ENCODE measurements at regions not wholly inside any gene's neighbourhood (a gene's known extent, or its start where the extent isn't known, plus 50 kb on each side); places are given as distances from the start of the nearest gene placed in this dataset.

- H3K36me3 Mint-ChIP-seq (ENCODE audit: insufficient read depth, unreplicated experiment) = no peaks in the 10 kb centered on the region
- H3K27me3 Mint-ChIP-seq (ENCODE audit: insufficient read depth, unreplicated experiment) = no peaks in the 10 kb centered on the region
- H3K27ac Mint-ChIP-seq (ENCODE audit: low read depth, unreplicated experiment) = no peak overlapping the region
- H3K4me1 Mint-ChIP-seq (ENCODE audit: insufficient read depth, unreplicated experiment) = no peaks in the 10 kb centered on the region
- ChIA-PET CTCF (no interaction called here), POLR2A (interaction anchor here (0.9 kb wide), 1 partner anchor 341 kb away, joined by 3 read pairs; no protein-coding TSS in a partner anchor)
- TF ChIP-seq CTCF (IDR thresholded peaks at IDR 0.05; ENCODE audit: unreplicated experiment) = no peak
- no peak overlapping the region for H3K4me3 Mint-ChIP-seq (ENCODE audit: unreplicated experiment)
- no peaks in the 10 kb centered on the region for H3K9me3 Mint-ChIP-seq (ENCODE audit: unreplicated experiment)
- no TSS peak for BruUV-seq (replicated peaks)
- DNase-seq (ENCODE audit: unreplicated experiment) = no peak
- intact Hi-C loops (cut with micrococcal nuclease) = no loop called here
Measured at GRCh38 chr1:168977618-168978017, 128.9 kb upstream of the ATP1B1 start.

DNA sequence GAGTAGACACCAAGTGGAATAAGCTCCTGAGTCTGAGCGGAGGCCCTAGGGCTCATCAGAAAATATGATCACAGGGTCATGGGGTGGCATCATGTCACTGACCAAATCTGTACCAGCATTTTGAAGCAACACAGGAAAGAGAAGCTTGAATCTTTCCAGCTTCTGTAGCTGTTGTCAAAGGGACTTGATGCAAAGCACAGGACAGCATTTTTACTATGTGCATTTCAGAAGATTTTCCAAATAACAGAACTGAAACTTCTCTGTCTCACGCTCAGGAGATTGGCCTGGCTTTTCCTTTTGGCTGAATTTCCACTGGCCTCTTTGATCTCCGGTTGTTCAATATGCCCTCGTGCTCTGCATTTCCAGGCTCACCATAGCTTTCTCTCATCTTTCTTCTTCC, 127.2 kb upstream of the ATP1B1 start:
- no peaks in the 10 kb centered on the region for H3K36me3 Mint-ChIP-seq (ENCODE audit: insufficient read depth, unreplicated experiment)
- no peaks in the 10 kb centered on the region for H3K9me3 Mint-ChIP-seq (ENCODE audit: unreplicated experiment)
- POLR2A ChIA-PET = interaction anchor here (1.0 kb wide), 1 partner anchor 81 kb away, joined by 3 read pairs; no protein-coding TSS in a partner anchor
- H3K4me1 Mint-ChIP-seq (ENCODE audit: insufficient read depth, unreplicated experiment) = no peaks in the 10 kb centered on the region
- H3K27ac Mint-ChIP-seq (ENCODE audit: low read depth, unreplicated experiment) = no peak overlapping the region
- DNase-seq (ENCODE audit: unreplicated experiment) = no peak
- BruUV-seq (replicated peaks) = no TSS peak
- intact Hi-C loops (cut with micrococcal nuclease) = no loop called here
- CTCF ChIA-PET = interaction anchor here (0.7 kb wide), 1 partner anchor 369 kb away, joined by 3 read pairs; no protein-coding TSS in a partner anchor
- no peaks in the 10 kb centered on the region for H3K27me3 Mint-ChIP-seq (ENCODE audit: insufficient read depth, unreplicated experiment)
- TF ChIP-seq CTCF (IDR thresholded peaks at IDR 0.05; ENCODE audit: unreplicated experiment) = no peak
- H3K4me3 Mint-ChIP-seq (ENCODE audit: unreplicated experiment) = no peak overlapping the region

DNA sequence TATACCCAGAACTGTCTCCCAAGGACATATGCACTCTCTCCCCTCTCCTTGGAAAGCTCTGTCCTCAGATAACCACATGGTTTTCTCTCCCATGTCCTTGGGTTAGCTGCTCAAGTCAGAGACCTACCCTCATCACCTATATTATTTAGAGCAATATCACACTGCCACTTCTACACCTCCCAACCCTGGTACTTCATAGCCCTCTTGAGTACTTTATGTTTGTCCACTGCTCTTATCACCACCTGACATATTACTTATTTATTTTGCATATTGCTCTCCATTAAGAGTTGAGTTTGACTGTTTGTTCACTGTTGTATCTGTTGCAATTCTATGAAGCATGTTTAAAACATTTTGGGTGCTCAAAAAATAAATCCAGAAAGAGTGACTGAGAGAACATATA, 126.3 kb upstream of the ATP1B1 start:
- no peak overlapping the region for H3K27ac Mint-ChIP-seq (ENCODE audit: low read depth, unreplicated experiment)
- no peaks in the 10 kb centered on the region for H3K27me3 Mint-ChIP-seq (ENCODE audit: insufficient read depth, unreplicated experiment)
- no peak for TF ChIP-seq CTCF (IDR thresholded peaks at IDR 0.05; ENCODE audit: unreplicated experiment)
- no peaks in the 10 kb centered on the region for H3K36me3 Mint-ChIP-seq (ENCODE audit: insufficient read depth, unreplicated experiment)
- ChIA-PET POLR2A (interaction anchor here (1.0 kb wide), 2 partner anchors 24 to 80 kb away, joined by 3 read pairs; no protein-coding TSS in a partner anchor), CTCF (interaction anchor here (0.7 to 1.0 kb wide), 2 partner anchors 9 to 370 kb away, joined by 3 read pairs; no protein-coding TSS in a partner anchor)
- no peak overlapping the region for H3K4me3 Mint-ChIP-seq (ENCODE audit: unreplicated experiment)
- intact Hi-C loops (cut with micrococcal nuclease) = no loop called here
- no TSS peak for BruUV-seq (replicated peaks)
- H3K9me3 Mint-ChIP-seq (ENCODE audit: unreplicated experiment) = no peaks in the 10 kb centered on the region
- DNase-seq (ENCODE audit: unreplicated experiment) = no peak
- H3K4me1 Mint-ChIP-seq (ENCODE audit: insufficient read depth, unreplicated experiment) = no peaks in the 10 kb centered on the region

DNA sequence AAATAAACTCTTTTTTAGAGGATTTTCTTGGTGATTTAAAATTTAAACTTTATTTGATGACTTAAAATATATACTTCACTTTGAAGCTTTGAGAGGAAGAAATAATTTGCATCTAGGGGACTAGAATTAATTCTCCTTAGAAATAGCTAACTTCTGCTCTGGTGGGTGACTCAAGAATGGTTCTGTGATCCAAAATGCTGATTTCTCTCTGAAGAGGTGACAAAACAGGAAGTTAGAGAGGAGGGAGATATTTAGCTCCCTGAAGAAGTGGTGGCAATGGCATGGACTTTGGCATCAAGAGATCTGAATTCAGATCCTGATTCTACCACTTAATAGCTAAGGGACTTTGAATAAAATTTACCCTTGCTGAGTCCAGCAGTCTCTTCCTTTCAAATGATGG, 125.8 kb upstream of the ATP1B1 start:
- no peak overlapping the region for H3K27ac Mint-ChIP-seq (ENCODE audit: low read depth, unreplicated experiment)
- no peaks in the 10 kb centered on the region for H3K9me3 Mint-ChIP-seq (ENCODE audit: unreplicated experiment)
- DNase-seq (ENCODE audit: unreplicated experiment) = no peak
- no peaks in the 10 kb centered on the region for H3K27me3 Mint-ChIP-seq (ENCODE audit: insufficient read depth, unreplicated experiment)
- BruUV-seq (replicated peaks) = no TSS peak
- ChIA-PET CTCF (interaction anchor here (1.0 kb wide), 1 partner anchor 10 kb away, joined by 3 read pairs; no protein-coding TSS in a partner anchor), POLR2A (interaction anchor here (0.8 to 1.0 kb wide), 2 partner anchors 24 to 38 kb away, joined by 3 read pairs; no protein-coding TSS in a partner anchor)
- H3K4me1 Mint-ChIP-seq (ENCODE audit: insufficient read depth, unreplicated experiment) = no peaks in the 10 kb centered on the region
- no peak overlapping the region for H3K4me3 Mint-ChIP-seq (ENCODE audit: unreplicated experiment)
- no peaks in the 10 kb centered on the region for H3K36me3 Mint-ChIP-seq (ENCODE audit: insufficient read depth, unreplicated experiment)
- intact Hi-C loops (cut with micrococcal nuclease) = no loop called here
- no peak for TF ChIP-seq CTCF (IDR thresholded peaks at IDR 0.05; ENCODE audit: unreplicated experiment)
